HFF-Myc (cell line): ENCODE measurements at regions not wholly inside any gene's neighbourhood (a gene's known extent, or its start where the extent isn't known, plus 50 kb on each side); places are given as distances from the start of the nearest gene placed in this dataset.

ENCODE experiments used
- DNase-seq: peaks from one replicate; pipeline ENCODE4 v3.0.0-alpha.2; 2011; ENCODE audit warnings: low read depth; ENCODE audit errors: extremely low read depth
- H3K4me3 ChIP-seq: replicated peaks from 2 replicates; pipeline ENCODE4 v1.5.1; 2011; ENCODE audit warnings: low read depth, mild to moderate bottlenecking, control low read depth, low read length
- TF ChIP-seq, protein P1 (sequence below): IDR thresholded peaks from 2 replicates; pipeline ENCODE4 v1.5.1; 2012; ENCODE audit warnings: mild to moderate bottlenecking, low read depth, low read length, control low read depth; ENCODE audit errors: missing control alignments

DNA sequence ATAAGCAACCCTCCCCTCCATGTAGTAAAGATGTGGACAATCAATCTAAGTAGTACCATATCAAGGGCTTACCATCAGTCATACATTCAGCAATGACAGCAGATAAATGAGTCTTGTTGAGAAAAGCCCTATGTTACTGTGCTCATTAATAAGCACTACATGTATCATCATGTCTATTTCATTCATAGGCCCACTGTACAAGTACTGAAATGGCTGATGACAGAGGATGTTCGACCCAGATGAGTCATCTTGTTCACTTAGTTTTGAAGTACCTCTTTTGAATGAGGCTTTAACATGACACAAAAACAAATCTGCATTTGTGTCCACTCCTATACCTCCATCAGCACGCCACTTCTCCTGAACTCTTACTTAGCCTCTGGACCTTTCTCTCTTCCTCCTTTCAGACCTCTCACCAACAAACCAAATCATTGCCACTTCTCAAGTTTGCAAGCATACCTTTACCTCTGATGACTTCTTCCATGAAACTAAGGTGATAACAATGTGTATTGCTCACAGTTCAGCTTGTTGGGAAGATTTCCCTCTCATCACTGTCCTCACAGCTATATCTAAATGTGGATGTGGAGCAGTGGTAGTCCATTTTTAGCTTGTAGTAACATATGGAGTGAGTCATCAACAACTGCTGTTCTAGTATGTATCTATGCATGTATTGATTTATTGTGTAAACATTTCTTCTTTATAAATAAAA is 921.0 kb upstream of the SLC39A10 start:
- H3K4me3 ChIP-seq = no peak overlapping the region
- no peak for DNase-seq
- TF ChIP-seq, protein P1, sequence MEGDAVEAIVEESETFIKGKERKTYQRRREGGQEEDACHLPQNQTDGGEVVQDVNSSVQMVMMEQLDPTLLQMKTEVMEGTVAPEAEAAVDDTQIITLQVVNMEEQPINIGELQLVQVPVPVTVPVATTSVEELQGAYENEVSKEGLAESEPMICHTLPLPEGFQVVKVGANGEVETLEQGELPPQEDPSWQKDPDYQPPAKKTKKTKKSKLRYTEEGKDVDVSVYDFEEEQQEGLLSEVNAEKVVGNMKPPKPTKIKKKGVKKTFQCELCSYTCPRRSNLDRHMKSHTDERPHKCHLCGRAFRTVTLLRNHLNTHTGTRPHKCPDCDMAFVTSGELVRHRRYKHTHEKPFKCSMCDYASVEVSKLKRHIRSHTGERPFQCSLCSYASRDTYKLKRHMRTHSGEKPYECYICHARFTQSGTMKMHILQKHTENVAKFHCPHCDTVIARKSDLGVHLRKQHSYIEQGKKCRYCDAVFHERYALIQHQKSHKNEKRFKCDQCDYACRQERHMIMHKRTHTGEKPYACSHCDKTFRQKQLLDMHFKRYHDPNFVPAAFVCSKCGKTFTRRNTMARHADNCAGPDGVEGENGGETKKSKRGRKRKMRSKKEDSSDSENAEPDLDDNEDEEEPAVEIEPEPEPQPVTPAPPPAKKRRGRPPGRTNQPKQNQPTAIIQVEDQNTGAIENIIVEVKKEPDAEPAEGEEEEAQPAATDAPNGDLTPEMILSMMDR = no peak

DNA sequence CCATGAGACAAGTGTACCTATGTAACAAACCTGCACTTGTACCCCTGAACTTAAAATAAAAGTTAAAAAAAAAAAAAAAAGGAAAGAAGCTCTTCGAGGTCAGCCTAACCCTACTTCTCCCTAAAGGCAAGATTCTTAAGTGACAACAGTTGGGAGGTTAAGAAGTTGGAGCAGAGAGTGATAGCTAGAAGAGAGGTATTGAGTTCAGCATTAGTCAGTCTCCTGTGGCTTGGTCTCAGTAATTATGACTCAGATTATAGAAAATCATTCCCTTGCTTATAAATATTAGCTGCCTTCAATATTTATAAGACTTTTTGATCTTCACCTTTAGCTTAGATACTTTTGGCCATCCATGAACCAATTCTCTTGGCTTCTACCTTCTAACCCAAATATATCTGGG is 926.8 kb upstream of the SLC39A10 start:
- DNase-seq = no peak
- TF ChIP-seq, protein P1 = no peak
- H3K4me3 ChIP-seq = no peak overlapping the region

DNA sequence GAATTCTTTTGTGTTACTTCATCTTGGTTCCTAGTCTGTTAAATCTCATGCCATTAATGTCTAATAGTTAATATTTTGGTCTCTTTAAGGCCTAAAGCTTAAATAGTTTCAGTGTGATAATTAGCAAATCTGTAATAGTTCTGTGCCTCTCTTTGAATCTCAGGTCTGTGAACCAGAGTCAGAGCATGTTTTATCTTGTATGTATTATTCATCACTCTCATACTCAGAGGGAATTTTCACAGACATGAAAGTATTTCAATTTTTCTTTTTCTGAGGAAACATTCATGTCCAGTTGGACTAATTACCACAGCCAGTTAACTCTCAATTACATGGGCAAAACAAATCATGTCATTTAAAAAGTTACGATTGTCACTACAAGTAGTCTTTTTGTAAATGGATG is 931.9 kb upstream of the SLC39A10 start:
- TF ChIP-seq, protein P1 = no peak
- no peak overlapping the region for H3K4me3 ChIP-seq
- no peak for DNase-seq

DNA sequence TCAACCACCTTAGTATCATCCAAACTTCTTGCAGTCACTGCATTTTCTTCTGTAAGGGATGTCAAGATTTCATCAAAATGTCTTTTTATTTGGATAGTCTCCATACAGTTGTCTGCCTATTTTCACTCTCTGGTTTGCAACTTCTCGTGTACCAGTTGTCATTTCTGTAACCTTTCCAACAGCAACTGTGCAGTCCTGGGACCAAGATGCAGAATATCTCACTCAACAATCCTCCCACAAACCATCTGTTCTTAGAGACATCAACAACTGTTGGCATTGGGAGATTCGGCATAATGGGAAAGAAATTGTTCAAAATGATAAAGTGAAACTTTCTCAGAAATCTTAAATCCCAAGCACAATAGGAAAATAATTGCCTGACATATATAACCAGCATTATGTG is 933.6 kb upstream of the SLC39A10 start:
- TF ChIP-seq, protein P1 = no peak
- DNase-seq = no peak
- H3K4me3 ChIP-seq = no peak overlapping the region

DNA sequence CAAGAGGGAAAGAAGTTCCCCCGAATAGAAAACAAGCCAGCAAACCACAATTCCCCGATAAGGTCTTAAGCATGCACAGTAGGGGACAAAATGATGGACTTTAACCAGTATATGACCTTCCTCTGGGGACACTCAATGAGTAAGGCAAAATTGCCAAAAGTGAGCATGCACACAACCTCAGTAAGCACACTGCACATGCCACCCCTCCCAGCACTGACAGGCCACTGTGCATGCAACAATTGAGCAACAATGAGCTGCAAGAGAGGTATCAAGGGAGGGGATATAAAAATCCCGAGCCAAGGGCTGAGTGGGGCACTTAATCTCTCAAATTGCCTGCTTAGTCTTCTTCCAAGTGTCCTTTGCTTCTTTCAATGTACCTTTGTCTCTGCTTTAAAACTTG is 935.8 kb upstream of the SLC39A10 start:
- TF ChIP-seq, protein P1 = no peak
- no peak for DNase-seq
- H3K4me3 ChIP-seq = no peak overlapping the region

DNA sequence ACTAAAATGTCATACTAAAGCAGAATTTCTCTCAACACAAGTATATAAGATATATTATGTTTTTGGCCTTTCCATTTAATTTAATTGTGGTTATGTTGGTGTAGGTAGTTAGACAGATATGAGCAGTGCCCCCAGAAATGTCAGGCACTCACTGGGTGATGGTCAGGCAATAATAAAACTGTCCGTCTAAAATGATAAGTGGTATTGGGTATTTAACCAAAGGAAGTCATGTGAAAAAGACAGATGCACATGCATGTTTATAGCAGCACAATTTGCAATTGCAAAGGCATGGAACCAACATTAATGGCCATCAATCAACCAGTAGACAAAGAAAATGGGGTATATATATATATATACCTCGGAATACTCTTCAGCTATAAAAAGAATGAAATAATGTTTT is 936.6 kb upstream of the SLC39A10 start:
- no peak for DNase-seq
- no peak overlapping the region for H3K4me3 ChIP-seq
- TF ChIP-seq, protein P1 = no peak

DNA sequence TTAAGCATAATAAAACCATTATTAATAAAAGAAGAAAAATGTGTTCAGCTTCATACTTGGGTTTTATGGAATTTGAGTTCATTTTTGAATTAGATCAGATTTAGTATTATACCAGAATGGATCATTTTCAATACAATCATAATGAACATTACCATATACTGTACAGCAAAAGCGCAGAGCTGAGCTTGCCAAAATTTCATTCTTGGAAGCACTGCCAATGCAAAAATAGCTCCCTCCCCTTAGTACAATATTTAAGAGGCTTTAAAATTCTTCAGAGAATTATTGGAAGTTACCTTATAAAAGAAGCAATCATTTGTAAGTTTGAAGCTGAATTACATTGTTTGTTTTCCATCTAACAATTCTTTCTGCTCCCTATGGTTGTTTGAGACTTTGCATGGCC is 938.1 kb upstream of the SLC39A10 start:
- DNase-seq = no peak
- no peak overlapping the region for H3K4me3 ChIP-seq
- TF ChIP-seq, protein P1 = no peak
